Vagina (tissue), 1 donor: ENCODE measurements at regions not wholly inside any gene's neighbourhood (a gene's known extent, or its start where the extent isn't known, plus 50 kb on each side); places are given as distances from the start of the nearest gene placed in this dataset. TPM values are rescaled to one million over a fixed set of nuclear protein-coding genes. Genes with fewer than 3 reads are reported as not detected.

ENCODE experiments used
- small RNA-seq: library from RNA; depleted of rRNA; stranded (forward); fragments of <200 nt; gene quantifications from one replicate; pipeline ENCODE3, GENCODE V24; 2016

Small RNAs in the stretch of these regions (small RNA-seq; reads per million reads assigned to genes)
- not detected for gene RN7SL221P
